ENCODE measurements at regions not wholly inside any gene's neighbourhood (a gene's known extent, or its start where the extent isn't known, plus 50 kb on each side); places are given as distances from the start of the nearest gene placed in this dataset.
A peak's percentile ranks its signal among the peaks of the same experiment; 100 is the strongest.

DNA sequence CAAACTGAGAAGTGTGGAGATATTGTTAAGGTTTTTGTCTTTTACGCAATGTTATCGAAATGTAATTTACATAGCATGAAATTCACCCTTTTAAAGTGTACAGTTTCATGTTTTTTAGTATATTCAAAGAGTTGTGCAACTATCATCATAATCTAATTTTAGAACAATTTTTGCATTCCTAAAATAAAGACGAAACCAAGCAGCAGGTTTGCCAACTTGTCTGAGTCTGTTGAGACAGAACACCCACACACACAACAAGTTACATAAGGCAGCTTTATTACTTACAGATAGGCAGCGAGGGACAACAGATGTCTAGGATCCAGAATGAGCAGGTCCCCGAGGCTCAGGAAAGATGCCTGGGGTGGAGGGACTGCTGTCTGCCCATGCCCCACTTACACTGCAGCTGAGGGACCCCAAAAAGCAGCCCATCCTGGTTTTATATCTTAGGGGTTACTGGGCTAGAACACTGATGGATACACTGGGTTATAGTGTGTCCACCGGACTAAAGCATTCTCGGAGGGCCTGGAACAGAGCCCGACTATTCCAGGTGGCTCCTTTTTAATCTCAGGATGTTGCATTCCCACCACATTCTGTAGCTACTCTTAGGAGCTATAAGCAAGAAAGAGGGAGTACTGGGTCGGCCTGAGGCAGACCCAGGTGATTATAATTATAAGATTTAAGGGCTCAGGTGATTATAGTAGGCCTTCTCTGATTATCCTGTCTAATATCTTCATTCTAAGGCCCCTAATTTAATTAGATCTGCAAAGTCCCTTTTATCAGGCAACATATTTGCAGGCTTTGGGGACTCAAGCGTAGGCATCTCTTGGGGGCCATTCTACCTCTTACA is 150.2 kb upstream of the DOK6 start:
- ATAC-seq (ENCODE audit: low read depth) = 0 out of 2 replicates have a peak, but pooled peaks have one; percentile 11
- no peak overlapping the region for H3K4ac ChIP-seq (ENCODE audit: low read depth, low read length)
- no peak overlapping the region for H2BK20ac ChIP-seq (ENCODE audit: low read depth, low read length)
- H3K4me3 ChIP-seq (ENCODE audit: insufficient read depth, low read depth, low read length) = no peak overlapping the region
- H3K18ac ChIP-seq (ENCODE audit: low read depth, low read length) = no peak overlapping the region
- H2AK9ac ChIP-seq (replicated peaks; ENCODE audit: low read depth, low read length, poor library complexity) = no peak overlapping the region
- no peak overlapping the region for H2BK15ac ChIP-seq (ENCODE audit: low read depth, low read length)
- H3K27ac ChIP-seq (ENCODE audit: insufficient read depth, low read length) = no peak overlapping the region
- H4K8ac ChIP-seq (ENCODE audit: low read depth in 2 of 2, low read length in 2 of 2) = no peak overlapping the region
- H3K9ac ChIP-seq (ENCODE audit: low read depth, low read length) = no peak overlapping the region
- no peak overlapping the region for H2BK120ac ChIP-seq (ENCODE audit: low read depth, low read length)
- no peak overlapping the region for H4K5ac ChIP-seq (ENCODE audit: low read depth, low read length)
- no peak overlapping the region for H2AFZ ChIP-seq (replicated peaks; ENCODE audit: low read length, poor library complexity)
- no peak overlapping the region for H2AK5ac ChIP-seq (ENCODE audit: low read depth, low read length)
- TF ChIP-seq CEBPB (IDR thresholded peaks at IDR 0.05; ENCODE audit: low read depth, low read length) = peak; percentile 51
- TF ChIP-seq RFX5 (IDR thresholded peaks at IDR 0.05; ENCODE audit: low read depth, low read length) = no peak
- no peak for TF ChIP-seq FOS (IDR thresholded peaks at IDR 0.05; ENCODE audit: low read depth, low read length)
- no peak for TF ChIP-seq MAFK (IDR thresholded peaks at IDR 0.05; ENCODE audit: low read depth, low read length)
- H3K23ac ChIP-seq (ENCODE audit: low read depth, low read length) = no peak overlapping the region
- no peak overlapping the region for H3K56ac ChIP-seq (ENCODE audit: extremely low read depth, insufficient read depth, low read length)
- no peak overlapping the region for H3K4me2 ChIP-seq (ENCODE audit: low read depth, low read length)
- intact Hi-C loops (cut with micrococcal nuclease) = no loop called here
- dilution Hi-C loops (cut with HindIII; ENCODE audit: low sequenced_read_pairs, unreplicated experiment) = no loop called here
- CTCF ChIA-PET = no interaction called here
- no peaks in the 10 kb centered on the region for H3K27me3 ChIP-seq (ENCODE audit: control insufficient read depth, insufficient read depth, low read length)
- H2BK5ac ChIP-seq (ENCODE audit: low read depth, low read length, poor library complexity, severe bottlenecking) = no peak overlapping the region
- BruUV-seq (replicated peaks) = no TSS peak
- no peaks in the 10 kb centered on the region for H3K79me1 ChIP-seq (ENCODE audit: low read depth in 1 of 2, low read length in 2 of 2)
- no peak overlapping the region for H4K91ac ChIP-seq (ENCODE audit: insufficient read depth, low read depth, low read length)
- POLR2A ChIA-PET (ENCODE audit: unreplicated experiment) = no interaction called here
- no peaks in the 10 kb centered on the region for H3K9me3 ChIP-seq (ENCODE audit: control insufficient read depth, insufficient read depth, low read length)
- no peaks in the 10 kb centered on the region for H3K9me1 ChIP-seq (ENCODE audit: insufficient read depth, low read length)
- H3K4me1 ChIP-seq (ENCODE audit: control insufficient read depth, insufficient read depth, low read length) = no peaks in the 10 kb centered on the region
- peak; percentile 55 for DNase-seq
- H3K36me3 ChIP-seq (ENCODE audit: control insufficient read depth, insufficient read depth, low read length) = no peaks in the 10 kb centered on the region
- no peak overlapping the region for H3K14ac ChIP-seq (replicated peaks; ENCODE audit: low read depth, low read length)
- H4K20me1 ChIP-seq (ENCODE audit: insufficient read depth, low read length) = no peaks in the 10 kb centered on the region
- in situ Hi-C loops (cut with MboI; ENCODE audit: low sequenced_read_pairs) = no loop called here
- no CpG with 5 or more reads among the region's 10 CpGs for WGBS, 2 experiments (ENCODE audit: extremely low coverage in 2 of 2, insufficient read length in 1 of 2)
